HL-60 (cell line): ENCODE measurements at regions not wholly inside any gene's neighbourhood (a gene's known extent, or its start where the extent isn't known, plus 50 kb on each side); places are given as distances from the start of the nearest gene placed in this dataset.

Source experiments
- DNase-seq, 2 experiments: peaks; one replicate each; pipeline ENCODE4 v3.0.0-alpha.2; 2010 to 2020; ENCODE audit warnings: low read depth in 1 of 2, low spot score in 1 of 2
- H3K27ac ChIP-seq: fragments of 250-450 bp; sonication (Bioruptor Pico); replicated peaks from 2 replicates; pipeline ENCODE4 v1.5.1; 2020; ENCODE audit warnings: mild to moderate bottlenecking, moderate library complexity
- H3K27me3 ChIP-seq: fragments of 250-450 bp; sonication (Bioruptor Pico); 2 replicates; pipeline ENCODE4 v1.5.1; 2021; ENCODE audit warnings: mild to moderate bottlenecking, moderate library complexity; ENCODE audit not compliant: insufficient read depth, poor library complexity, severe bottlenecking
- H3K4me3 ChIP-seq: replicated peaks from 2 replicates; pipeline ENCODE4 v1.5.1; 2011; ENCODE audit warnings: mild to moderate bottlenecking, control low read depth, low read length; ENCODE audit not compliant: insufficient read depth
- GABPA ChIP-seq: IDR thresholded peaks from 2 replicates; pipeline ENCODE4 v1.6.1; 2012; ENCODE audit warnings: low read depth
- POLR2AphosphoS5 ChIP-seq: IDR thresholded peaks from 2 replicates; pipeline ENCODE4 v1.6.1; 2012; ENCODE audit warnings: low read depth
- SPI1 ChIP-seq: IDR thresholded peaks from 2 replicates; pipeline ENCODE4 v1.6.1; 2012; ENCODE audit warnings: low read depth, mild to moderate bottlenecking, borderline replicate concordance
- TF ChIP-seq, protein P1 (sequence below): IDR thresholded peaks from one replicate; pipeline ENCODE4 v1.5.1; 2011; ENCODE audit warnings: low read length, control low read depth, inconsistent platforms; ENCODE audit not compliant: insufficient read depth
- TF ChIP-seq, protein P2 (sequence below): IDR thresholded peaks from 2 replicates; pipeline ENCODE4 v1.6.1; 2012; ENCODE audit warnings: low read depth; ENCODE audit not compliant: insufficient replicate concordance

DNA sequence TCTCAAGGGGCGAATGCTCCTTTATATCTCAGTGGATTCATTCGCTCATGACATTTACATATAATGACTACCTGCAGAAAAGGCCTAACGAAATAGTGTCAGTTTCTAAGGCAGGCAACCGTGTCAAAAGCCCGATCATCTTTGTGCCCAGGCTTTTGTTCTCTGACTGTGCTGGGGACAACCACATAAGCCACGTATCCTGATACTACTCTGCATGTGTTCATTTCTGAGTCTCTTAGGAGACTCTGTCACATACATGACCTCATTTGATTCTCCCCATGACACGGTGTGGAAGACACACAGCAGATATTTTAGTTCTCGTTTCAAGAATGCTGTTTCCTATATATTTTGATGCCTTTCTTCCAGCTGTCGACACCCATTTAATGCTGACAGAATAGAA, 598.5 kb downstream of the BNC2 start:
- H3K27ac ChIP-seq: no peak overlapping the region
- no peak overlapping the region for H3K4me3 ChIP-seq
- DNase-seq: no peak
- H3K27me3 ChIP-seq: no peaks in the 10 kb centered on the region
- TF ChIP-seq, protein P1, sequence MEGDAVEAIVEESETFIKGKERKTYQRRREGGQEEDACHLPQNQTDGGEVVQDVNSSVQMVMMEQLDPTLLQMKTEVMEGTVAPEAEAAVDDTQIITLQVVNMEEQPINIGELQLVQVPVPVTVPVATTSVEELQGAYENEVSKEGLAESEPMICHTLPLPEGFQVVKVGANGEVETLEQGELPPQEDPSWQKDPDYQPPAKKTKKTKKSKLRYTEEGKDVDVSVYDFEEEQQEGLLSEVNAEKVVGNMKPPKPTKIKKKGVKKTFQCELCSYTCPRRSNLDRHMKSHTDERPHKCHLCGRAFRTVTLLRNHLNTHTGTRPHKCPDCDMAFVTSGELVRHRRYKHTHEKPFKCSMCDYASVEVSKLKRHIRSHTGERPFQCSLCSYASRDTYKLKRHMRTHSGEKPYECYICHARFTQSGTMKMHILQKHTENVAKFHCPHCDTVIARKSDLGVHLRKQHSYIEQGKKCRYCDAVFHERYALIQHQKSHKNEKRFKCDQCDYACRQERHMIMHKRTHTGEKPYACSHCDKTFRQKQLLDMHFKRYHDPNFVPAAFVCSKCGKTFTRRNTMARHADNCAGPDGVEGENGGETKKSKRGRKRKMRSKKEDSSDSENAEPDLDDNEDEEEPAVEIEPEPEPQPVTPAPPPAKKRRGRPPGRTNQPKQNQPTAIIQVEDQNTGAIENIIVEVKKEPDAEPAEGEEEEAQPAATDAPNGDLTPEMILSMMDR: no peak
- no peak for TF ChIP-seq SPI1
- TF ChIP-seq GABPA: no peak
- TF ChIP-seq POLR2AphosphoS5: no peak
- TF ChIP-seq, protein P2, sequence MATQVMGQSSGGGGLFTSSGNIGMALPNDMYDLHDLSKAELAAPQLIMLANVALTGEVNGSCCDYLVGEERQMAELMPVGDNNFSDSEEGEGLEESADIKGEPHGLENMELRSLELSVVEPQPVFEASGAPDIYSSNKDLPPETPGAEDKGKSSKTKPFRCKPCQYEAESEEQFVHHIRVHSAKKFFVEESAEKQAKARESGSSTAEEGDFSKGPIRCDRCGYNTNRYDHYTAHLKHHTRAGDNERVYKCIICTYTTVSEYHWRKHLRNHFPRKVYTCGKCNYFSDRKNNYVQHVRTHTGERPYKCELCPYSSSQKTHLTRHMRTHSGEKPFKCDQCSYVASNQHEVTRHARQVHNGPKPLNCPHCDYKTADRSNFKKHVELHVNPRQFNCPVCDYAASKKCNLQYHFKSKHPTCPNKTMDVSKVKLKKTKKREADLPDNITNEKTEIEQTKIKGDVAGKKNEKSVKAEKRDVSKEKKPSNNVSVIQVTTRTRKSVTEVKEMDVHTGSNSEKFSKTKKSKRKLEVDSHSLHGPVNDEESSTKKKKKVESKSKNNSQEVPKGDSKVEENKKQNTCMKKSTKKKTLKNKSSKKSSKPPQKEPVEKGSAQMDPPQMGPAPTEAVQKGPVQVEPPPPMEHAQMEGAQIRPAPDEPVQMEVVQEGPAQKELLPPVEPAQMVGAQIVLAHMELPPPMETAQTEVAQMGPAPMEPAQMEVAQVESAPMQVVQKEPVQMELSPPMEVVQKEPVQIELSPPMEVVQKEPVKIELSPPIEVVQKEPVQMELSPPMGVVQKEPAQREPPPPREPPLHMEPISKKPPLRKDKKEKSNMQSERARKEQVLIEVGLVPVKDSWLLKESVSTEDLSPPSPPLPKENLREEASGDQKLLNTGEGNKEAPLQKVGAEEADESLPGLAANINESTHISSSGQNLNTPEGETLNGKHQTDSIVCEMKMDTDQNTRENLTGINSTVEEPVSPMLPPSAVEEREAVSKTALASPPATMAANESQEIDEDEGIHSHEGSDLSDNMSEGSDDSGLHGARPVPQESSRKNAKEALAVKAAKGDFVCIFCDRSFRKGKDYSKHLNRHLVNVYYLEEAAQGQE: no peak

DNA sequence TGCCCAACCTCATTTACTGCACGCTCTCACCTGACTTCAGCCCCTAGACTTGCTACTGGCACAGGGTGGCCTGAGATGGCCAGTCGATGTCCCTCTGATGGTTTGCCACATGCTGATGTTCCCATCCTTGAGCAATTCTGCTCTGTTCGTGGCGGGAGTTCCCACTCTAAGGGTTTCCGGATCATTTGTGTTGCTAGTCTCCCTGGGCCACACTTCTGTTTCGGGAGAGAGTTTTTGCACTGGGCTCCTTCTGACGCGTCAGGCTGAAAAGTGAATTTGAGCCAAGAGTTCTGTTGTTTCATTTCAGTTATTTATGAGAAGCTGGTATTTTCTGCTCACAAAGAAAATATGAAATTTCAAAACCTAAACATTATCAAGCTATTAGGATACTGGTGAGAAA, 597.7 kb downstream of the BNC2 start:
- Histone ChIP-seq H3K27ac (no peak overlapping the region), H3K4me3 (no peak overlapping the region), H3K27me3 (no peaks in the 10 kb centered on the region)
- TF ChIP-seq GABPA: no peak
- TF ChIP-seq, protein P2: no peak
- TF ChIP-seq POLR2AphosphoS5: no peak
- TF ChIP-seq, protein P1: no peak
- TF ChIP-seq SPI1: no peak
- no peak for DNase-seq

DNA sequence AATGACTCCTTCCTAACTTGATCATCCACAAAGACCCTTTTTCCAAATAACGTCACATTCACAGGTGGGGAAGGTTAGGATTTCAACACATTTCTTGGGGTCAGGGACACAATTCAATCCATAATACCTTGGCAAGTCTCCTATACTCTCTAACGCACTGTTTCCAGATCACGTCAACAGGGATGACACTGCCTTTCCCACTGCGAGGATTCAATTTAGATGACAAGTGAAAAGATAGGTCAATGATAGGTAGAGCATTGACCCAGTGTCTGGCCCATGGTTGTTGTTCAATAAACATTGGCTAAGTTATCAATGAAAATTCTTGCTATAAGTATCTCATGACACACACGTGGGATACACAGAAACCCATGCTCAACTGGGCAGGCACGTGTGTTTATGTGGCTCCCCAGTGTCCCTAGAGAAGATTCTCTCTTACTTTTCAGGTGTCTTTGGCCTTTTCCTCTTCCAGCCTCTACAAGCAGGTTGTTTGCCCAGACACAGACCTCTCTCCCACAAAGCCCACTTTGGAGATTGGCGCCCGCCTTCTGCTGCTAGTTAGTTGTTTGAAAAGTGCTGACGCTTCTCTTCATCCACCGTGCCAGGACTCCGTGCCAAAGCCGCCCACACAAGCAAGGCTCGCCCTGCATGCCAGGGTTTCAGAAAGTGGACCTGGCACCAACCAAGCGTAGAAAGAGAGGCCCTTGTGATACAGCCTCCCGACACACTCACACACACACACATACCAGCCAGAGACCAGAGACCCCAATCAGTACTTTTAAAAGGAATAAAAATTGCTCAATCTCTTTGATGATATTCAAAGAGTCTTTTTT, 594.5 kb downstream of the BNC2 start:
- no peak for DNase-seq
- TF ChIP-seq, protein P1: no peak
- TF ChIP-seq GABPA: no peak
- no peak for TF ChIP-seq SPI1
- TF ChIP-seq, protein P2: no peak
- TF ChIP-seq POLR2AphosphoS5: no peak
- H3K27me3 ChIP-seq: no peaks in the 10 kb centered on the region
- H3K27ac ChIP-seq: no peak overlapping the region
- H3K4me3 ChIP-seq: no peak overlapping the region
